ENCODE measurements at regions not wholly inside any gene's neighbourhood (a gene's known extent, or its start where the extent isn't known, plus 50 kb on each side); places are given as distances from the start of the nearest gene placed in this dataset.

DNA sequence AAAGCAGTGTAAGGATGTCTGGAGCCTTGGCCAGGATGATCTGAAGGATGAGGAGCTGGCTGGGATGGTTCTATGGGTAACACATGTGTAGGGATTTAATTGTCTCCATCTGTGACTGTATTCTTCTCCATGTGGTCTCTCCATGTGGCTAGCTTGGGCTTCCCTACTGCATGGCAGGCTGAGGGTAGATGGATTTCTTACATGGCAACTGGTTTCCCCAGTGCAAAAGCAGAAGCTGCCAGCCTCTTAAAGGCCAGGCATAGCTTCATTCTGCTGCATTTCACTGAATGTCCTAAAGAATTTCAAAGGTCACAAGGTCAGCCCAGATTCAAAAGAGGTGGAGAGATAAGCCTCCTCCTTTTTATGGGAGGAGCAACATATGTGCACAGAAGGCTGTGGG lies 61.7 kb downstream of the XCL2 start:
- TF ChIP-seq POLR2A (IDR thresholded peaks at IDR 0.05): no peak
- TF ChIP-seq, protein P1, sequence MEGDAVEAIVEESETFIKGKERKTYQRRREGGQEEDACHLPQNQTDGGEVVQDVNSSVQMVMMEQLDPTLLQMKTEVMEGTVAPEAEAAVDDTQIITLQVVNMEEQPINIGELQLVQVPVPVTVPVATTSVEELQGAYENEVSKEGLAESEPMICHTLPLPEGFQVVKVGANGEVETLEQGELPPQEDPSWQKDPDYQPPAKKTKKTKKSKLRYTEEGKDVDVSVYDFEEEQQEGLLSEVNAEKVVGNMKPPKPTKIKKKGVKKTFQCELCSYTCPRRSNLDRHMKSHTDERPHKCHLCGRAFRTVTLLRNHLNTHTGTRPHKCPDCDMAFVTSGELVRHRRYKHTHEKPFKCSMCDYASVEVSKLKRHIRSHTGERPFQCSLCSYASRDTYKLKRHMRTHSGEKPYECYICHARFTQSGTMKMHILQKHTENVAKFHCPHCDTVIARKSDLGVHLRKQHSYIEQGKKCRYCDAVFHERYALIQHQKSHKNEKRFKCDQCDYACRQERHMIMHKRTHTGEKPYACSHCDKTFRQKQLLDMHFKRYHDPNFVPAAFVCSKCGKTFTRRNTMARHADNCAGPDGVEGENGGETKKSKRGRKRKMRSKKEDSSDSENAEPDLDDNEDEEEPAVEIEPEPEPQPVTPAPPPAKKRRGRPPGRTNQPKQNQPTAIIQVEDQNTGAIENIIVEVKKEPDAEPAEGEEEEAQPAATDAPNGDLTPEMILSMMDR (IDR thresholded peaks at IDR 0.05): no peak

Data from adrenal gland (tissue), 5 donors.